ENCODE measurements at regions not wholly inside any gene's neighbourhood (a gene's known extent, or its start where the extent isn't known, plus 50 kb on each side); places are given as distances from the start of the nearest gene placed in this dataset.
"Not testable (repeated sequence)": the region's sequence is repeated elsewhere in the genome, so short reads cannot be mapped to it uniquely, and the experiment has no call there.

DNA sequence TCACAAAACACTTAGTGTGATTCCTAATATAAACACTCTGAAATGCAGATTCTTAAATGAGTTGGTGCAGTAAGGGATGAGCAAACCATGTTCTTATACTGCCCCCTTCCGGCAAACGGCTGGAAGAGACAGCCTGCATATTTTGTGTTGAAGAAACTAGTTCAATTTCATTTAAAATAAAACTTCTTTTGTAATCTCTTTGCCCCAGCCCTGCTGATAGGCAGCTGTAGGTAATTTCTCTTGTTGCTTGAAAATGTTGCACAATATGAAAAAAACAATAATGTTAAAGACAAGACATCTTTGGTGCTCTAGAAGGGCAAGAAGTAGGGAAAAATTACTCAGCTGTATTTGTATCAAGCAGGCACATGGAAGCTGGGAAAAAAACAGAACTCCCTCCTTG lies 89.7 kb upstream of the CCNG1 start:
- no TSS peak for BruUV-seq (replicated peaks)
- Histone ChIP-seq H3K4me1 (no peaks in the 10 kb centered on the region), H3K4me3 (ENCODE audit: low read depth, low read length) (no peak overlapping the region), H3K36me3 (ENCODE audit: control insufficient read depth, insufficient read depth, low read length) (no peaks in the 10 kb centered on the region), H3K27me3 (replicated peaks; ENCODE audit: control insufficient read depth, insufficient read depth, low read length) (no peaks in the 10 kb centered on the region), H3K9me3 (no peaks in the 10 kb centered on the region)
- H3K27ac Mint-ChIP-seq (ENCODE audit: unreplicated experiment), result no peak overlapping the region
- no peaks in the 10 kb centered on the region for H3K36me3 Mint-ChIP-seq (ENCODE audit: insufficient read depth, unreplicated experiment)
- no peak overlapping the region for H3K4me3 Mint-ChIP-seq (ENCODE audit: unreplicated experiment)
- H3K4me1 Mint-ChIP-seq (ENCODE audit: low read depth, unreplicated experiment), result no peaks in the 10 kb centered on the region
- CTCF ChIA-PET, result interaction anchor here (1.1 to 2.3 kb wide), 3 partner anchors 61 to 672 kb away, joined by 3 to 13 read pairs (median 4); no protein-coding TSS in a partner anchor
- H3K9me3 Mint-ChIP-seq (ENCODE audit: unreplicated experiment), result no peaks in the 10 kb centered on the region
- DNase-seq, result peak in 1 of 2 experiments; percentile 71
- intact Hi-C loops (cut with micrococcal nuclease; ENCODE audit: unreplicated experiment), result loop anchor here (1.0 to 5.0 kb wide), 7 partner anchors 41 to 1380 kb away; no protein-coding TSS in a partner anchor
- H3K27me3 Mint-ChIP-seq (ENCODE audit: insufficient read depth, unreplicated experiment), result no peaks in the 10 kb centered on the region
- TF ChIP-seq, protein P1, sequence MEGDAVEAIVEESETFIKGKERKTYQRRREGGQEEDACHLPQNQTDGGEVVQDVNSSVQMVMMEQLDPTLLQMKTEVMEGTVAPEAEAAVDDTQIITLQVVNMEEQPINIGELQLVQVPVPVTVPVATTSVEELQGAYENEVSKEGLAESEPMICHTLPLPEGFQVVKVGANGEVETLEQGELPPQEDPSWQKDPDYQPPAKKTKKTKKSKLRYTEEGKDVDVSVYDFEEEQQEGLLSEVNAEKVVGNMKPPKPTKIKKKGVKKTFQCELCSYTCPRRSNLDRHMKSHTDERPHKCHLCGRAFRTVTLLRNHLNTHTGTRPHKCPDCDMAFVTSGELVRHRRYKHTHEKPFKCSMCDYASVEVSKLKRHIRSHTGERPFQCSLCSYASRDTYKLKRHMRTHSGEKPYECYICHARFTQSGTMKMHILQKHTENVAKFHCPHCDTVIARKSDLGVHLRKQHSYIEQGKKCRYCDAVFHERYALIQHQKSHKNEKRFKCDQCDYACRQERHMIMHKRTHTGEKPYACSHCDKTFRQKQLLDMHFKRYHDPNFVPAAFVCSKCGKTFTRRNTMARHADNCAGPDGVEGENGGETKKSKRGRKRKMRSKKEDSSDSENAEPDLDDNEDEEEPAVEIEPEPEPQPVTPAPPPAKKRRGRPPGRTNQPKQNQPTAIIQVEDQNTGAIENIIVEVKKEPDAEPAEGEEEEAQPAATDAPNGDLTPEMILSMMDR (IDR thresholded peaks at IDR 0.05; ENCODE audit: insufficient read depth in 1 of 2, low read depth in 1 of 2, low read length in 1 of 2, severe bottlenecking in 1 of 2, unreplicated experiment in 1 of 2), result peak; percentile 75 to 82
- POLR2A ChIA-PET, result no interaction called here

DNA sequence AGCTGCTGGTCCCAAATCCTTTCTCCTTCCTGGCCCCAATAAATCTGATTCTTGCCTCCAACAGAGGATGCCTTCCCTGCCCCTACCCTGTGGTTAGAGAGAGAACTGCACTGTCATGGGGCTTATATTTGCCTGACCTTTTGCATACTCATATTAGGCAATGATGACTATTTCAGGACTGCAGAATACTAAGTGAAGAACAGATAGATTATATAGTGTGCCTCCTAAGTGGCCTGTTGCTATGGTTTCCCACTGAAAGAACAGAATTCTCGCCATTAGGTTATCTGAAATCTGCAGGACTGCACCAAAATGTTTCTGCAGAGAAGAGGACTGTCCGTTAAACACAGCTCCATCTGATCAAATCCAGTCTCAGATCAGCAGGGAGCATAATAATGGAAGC lies 87.3 kb upstream of the CCNG1 start:
- peak in 1 of 2 experiments; percentile 14 for DNase-seq

DNA sequence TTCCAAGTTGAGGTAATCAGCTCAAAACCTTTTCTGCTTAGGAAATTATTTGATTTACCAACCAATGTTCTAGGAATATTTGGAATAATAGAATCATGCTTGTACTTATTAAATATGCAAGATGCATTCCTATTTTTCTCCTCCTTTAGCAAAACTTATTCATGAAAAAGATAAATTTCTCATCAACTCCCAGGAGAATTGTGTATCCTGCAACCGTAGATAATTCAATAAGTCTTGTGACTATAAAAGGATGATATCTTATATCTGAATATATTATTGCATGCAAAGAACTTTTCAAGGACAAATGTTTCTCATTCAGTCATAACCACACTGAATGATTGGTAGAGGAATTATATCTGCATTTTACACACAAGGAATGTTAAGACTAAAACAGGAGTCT lies 84.9 kb upstream of the CCNG1 start:
- Mint-ChIP-seq H3K27ac (ENCODE audit: unreplicated experiment) (no peak overlapping the region), H3K4me1 (ENCODE audit: low read depth, unreplicated experiment) (no peaks in the 10 kb centered on the region), H3K27me3 (ENCODE audit: insufficient read depth, unreplicated experiment) (no peaks in the 10 kb centered on the region), H3K9me3 (ENCODE audit: unreplicated experiment) (no peaks in the 10 kb centered on the region), H3K36me3 (ENCODE audit: insufficient read depth, unreplicated experiment) (no peaks in the 10 kb centered on the region), H3K4me3 (ENCODE audit: unreplicated experiment) (no peak overlapping the region)
- CTCF ChIA-PET, result no interaction called here
- BruUV-seq (replicated peaks), result no TSS peak
- Histone ChIP-seq H3K27me3 (replicated peaks; ENCODE audit: control insufficient read depth, insufficient read depth, low read length) (no peaks in the 10 kb centered on the region), H3K4me1 (no peaks in the 10 kb centered on the region), H3K9me3 (no peaks in the 10 kb centered on the region), H3K36me3 (ENCODE audit: control insufficient read depth, insufficient read depth, low read length) (no peaks in the 10 kb centered on the region), H3K4me3 (ENCODE audit: low read depth, low read length) (no peak overlapping the region)
- TF ChIP-seq, protein P1 (IDR thresholded peaks at IDR 0.05; ENCODE audit: insufficient read depth in 1 of 2, low read depth in 1 of 2, low read length in 1 of 2, severe bottlenecking in 1 of 2, unreplicated experiment in 1 of 2), result no peak
- no peak for DNase-seq
- intact Hi-C loops (cut with micrococcal nuclease; ENCODE audit: unreplicated experiment), result no loop called here
- POLR2A ChIA-PET, result no interaction called here

More for the DNA sequence above, 87.3 kb upstream of the CCNG1 start:
- Histone ChIP-seq H3K4me1 (no peaks in the 10 kb centered on the region), H3K4me3 (ENCODE audit: low read depth, low read length) (no peak overlapping the region), H3K36me3 (ENCODE audit: control insufficient read depth, insufficient read depth, low read length) (no peaks in the 10 kb centered on the region), H3K9me3 (no peaks in the 10 kb centered on the region), H3K27me3 (replicated peaks; ENCODE audit: control insufficient read depth, insufficient read depth, low read length) (no peaks in the 10 kb centered on the region)
- Mint-ChIP-seq H3K27me3 (ENCODE audit: insufficient read depth, unreplicated experiment) (no peaks in the 10 kb centered on the region), H3K36me3 (ENCODE audit: insufficient read depth, unreplicated experiment) (no peaks in the 10 kb centered on the region), H3K27ac (ENCODE audit: unreplicated experiment) (no peak overlapping the region), H3K4me3 (ENCODE audit: unreplicated experiment) (no peak overlapping the region), H3K9me3 (ENCODE audit: unreplicated experiment) (no peaks in the 10 kb centered on the region), H3K4me1 (ENCODE audit: low read depth, unreplicated experiment) (no peaks in the 10 kb centered on the region)
- intact Hi-C loops (cut with micrococcal nuclease; ENCODE audit: unreplicated experiment), result no loop called here
- POLR2A ChIA-PET, result no interaction called here
- no TSS peak for BruUV-seq (replicated peaks)
- CTCF ChIA-PET, result no interaction called here
- TF ChIP-seq, protein P1 (IDR thresholded peaks at IDR 0.05; ENCODE audit: insufficient read depth in 1 of 2, low read depth in 1 of 2, low read length in 1 of 2, severe bottlenecking in 1 of 2, unreplicated experiment in 1 of 2), result peak; percentile 18 to 23

DNA sequence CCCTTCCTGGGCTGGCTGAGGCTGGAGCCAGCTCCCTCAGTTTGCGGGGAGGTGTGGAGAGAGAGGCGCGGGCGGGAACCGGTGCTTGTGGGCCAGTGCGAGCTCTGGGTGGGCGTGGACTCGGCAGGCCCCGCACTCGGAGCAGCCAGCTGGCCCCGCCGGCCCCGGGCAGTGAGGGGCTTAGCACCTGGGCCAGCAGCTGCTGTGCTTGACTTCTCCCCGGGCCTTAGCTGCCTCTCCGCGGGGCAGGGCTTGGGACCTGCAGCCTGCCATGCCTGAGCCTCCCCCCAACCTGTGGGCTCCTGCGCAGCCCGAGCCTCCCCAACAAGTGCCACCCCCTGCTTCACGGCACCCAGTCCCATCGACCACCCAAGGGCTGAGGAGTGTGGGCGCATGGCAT lies 81.6 kb upstream of the CCNG1 start:
- H3K36me3 Mint-ChIP-seq (ENCODE audit: insufficient read depth, unreplicated experiment); H3K27me3 Mint-ChIP-seq (ENCODE audit: insufficient read depth, unreplicated experiment); H3K9me3 ChIP-seq; intact Hi-C loops (cut with micrococcal nuclease; ENCODE audit: unreplicated experiment); H3K4me1 Mint-ChIP-seq (ENCODE audit: low read depth, unreplicated experiment); H3K27me3 ChIP-seq (replicated peaks; ENCODE audit: control insufficient read depth, insufficient read depth, low read length); H3K4me3 ChIP-seq (ENCODE audit: low read depth, low read length); POLR2A ChIA-PET; H3K36me3 ChIP-seq (ENCODE audit: control insufficient read depth, insufficient read depth, low read length); DNase-seq; H3K9me3 Mint-ChIP-seq (ENCODE audit: unreplicated experiment); H3K4me3 Mint-ChIP-seq (ENCODE audit: unreplicated experiment); H3K27ac Mint-ChIP-seq (ENCODE audit: unreplicated experiment); BruUV-seq (replicated peaks); H3K4me1 ChIP-seq: not testable (repeated sequence)
- CTCF ChIA-PET, result interaction anchor here (0.6 kb wide), 1 partner anchor 83 kb away, joined by 3 read pairs; no protein-coding TSS in a partner anchor

All from Caco-2 (cell line).